Skin of body (tissue), 2 donors: ENCODE measurements at regions not wholly inside any gene's neighbourhood (a gene's known extent, or its start where the extent isn't known, plus 50 kb on each side); places are given as distances from the start of the nearest gene placed in this dataset. TPM values are rescaled to one million over a fixed set of nuclear protein-coding genes. Genes with fewer than 3 reads are reported as not detected.

ENCODE experiments used
- DNase-seq: peaks from one replicate; lab custom pipeline; 2025; lab: John Stamatoyannopoulos, UW
- small RNA-seq: library from RNA; depleted of rRNA; stranded (forward); fragments of <200 nt; gene quantifications from one replicate; pipeline ENCODE3, GENCODE V24; 2014; ENCODE audit warnings: low replicate concordance

GRCh38 chr4:10179957-10180602 lies 63.5 kb upstream of the WDR1 start:
- DNase-seq, result no peak

- no peak for DNase-seq
Observed at GRCh38 chr4:10178763-10179162, 62.2 kb upstream of the WDR1 start.

GRCh38 chr4:10175626-10176025 lies 59.0 kb upstream of the WDR1 start:
- DNase-seq, result no peak

GRCh38 chr4:10173754-10174749 lies 57.5 kb upstream of the WDR1 start:
- no peak for DNase-seq

GRCh38 chr4:10173037-10173753 lies 56.6 kb upstream of the WDR1 start:
- no peak for DNase-seq

GRCh38 chr4:10172278-10172921 lies 55.8 kb upstream of the WDR1 start:
- no peak for DNase-seq

- DNase-seq, result no peak
Observed at GRCh38 chr4:10171055-10171454, 54.5 kb upstream of the WDR1 start.

GRCh38 chr4:10169839-10170387 lies 53.3 kb upstream of the WDR1 start:
- no peak for DNase-seq

- no peak for DNase-seq
Observed at GRCh38 chr4:10168151-10168550, 51.6 kb upstream of the WDR1 start.

GRCh38 chr4:10167201-10167600 lies 50.6 kb upstream of the WDR1 start:
- DNase-seq, result no peak

Small RNA genes lying in the stretch of these regions (small RNA-seq; reads per million reads assigned to genes)
- gene AC006499.8, result not detected
